ENCODE measurements at regions not wholly inside any gene's neighbourhood (a gene's known extent, or its start where the extent isn't known, plus 50 kb on each side); places are given as distances from the start of the nearest gene placed in this dataset.

DNA sequence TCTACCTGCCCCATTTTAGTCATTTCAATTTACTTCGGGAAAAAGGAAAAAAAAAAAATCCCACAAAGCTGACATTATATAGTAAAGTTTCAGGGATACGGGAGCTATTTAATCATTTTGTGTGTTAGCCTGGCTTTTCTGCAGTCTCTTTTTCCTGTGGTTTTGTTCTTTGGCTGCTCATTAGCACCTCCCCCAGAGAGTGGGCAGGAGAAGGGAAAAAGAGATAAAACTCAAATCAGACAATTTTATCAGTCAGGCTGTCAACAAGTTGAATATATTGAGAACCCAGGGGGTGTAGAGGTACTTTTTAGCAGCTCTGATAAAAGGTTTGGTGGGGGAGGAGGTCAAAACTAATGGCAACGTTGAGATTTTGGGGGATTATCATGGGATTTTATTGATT, 559.0 kb upstream of the PSMD7 start:
- no peak for DNase-seq

GRCh38 chr16:73735954-73736353, 560.7 kb upstream of the PSMD7 start:
- DNase-seq: no peak

DNA sequence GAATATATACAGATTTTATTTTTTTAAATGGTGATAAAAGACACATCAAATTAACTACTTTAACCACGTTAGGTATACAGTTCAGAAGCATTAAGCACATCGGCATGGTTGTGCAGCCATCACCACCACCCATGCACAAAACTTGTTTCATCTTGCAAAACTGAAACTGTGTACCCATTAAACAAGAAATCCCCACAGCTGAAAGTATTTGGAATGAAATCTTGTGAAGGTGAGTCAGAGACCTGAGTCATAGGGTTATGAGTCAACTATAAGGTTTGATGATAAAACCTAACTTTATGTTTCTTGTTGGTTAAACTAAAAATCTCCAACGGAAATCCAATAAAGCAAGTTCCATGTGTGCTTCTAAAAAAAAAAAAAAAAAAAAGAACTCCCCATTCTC, 561.6 kb upstream of the PSMD7 start:
- DNase-seq: no peak

DNA sequence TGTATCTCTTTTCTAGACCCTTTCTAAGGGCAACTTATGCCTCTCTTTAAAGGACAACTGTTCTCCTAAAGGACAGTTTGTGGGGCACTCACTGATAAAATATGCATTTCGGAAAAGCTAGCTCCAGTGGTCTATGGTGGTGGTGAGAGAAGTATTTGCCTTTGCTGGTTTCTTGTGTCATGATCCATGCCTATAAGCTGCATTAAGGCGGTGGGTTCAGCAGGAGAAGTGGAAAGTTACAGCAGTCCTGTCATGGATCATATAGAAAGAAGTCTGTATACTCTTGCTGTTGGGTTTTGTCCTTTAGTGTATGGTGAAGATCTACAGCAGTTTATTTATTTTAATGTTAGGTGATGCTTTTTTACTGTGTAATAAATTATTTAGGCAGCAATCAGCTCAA, 563.9 kb upstream of the PSMD7 start:
- no peak for DNase-seq

DNA sequence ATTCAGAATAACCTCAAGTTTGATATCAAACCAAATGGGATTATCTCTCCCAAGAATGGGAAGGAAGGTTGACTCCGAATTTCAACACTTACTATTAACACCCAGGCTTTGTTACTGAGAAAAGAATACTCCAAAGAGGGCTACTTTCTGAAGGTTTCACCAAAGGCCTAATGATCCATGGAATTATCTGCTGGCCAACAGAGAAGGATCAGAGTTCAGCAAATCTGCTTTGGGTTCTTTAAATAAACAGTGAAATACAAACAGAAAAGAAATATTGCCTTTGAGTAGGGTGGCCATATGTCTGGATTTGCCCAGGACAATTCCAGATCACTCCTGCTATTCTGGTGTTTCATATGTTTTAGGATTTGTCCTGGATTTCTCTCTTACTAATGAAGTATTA, 564.5 kb upstream of the PSMD7 start:
- DNase-seq: no peak

DNA sequence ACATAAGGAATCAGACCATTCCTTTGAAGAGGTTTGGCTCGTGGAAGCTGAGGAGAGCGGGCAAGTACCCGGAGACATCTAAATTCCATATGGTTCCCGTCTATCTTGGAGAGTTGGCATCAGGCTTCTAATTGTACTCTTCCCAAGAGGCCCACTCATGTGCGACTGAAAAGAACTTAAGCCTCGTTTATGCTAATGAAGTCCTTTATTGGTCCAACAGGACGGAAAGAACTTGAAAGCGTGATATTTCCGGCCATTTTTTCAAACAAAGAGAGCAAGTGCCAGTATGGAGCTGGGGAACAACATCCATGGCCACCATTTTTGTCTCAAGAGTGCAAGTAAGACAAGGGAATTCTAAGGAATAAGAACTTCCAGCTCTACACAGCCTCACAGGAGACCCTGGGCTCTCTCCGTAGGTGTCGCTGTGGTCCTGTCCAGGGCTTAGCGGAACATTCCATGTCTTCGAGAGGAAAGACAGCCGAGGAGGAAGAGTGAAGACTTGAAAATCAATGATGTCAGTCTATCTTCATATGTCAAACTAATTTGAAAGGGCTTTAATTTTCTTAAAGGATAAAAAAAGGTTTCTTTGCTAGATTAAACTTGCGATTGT, 566.0 kb upstream of the PSMD7 start:
- DNase-seq: no peak

DNA sequence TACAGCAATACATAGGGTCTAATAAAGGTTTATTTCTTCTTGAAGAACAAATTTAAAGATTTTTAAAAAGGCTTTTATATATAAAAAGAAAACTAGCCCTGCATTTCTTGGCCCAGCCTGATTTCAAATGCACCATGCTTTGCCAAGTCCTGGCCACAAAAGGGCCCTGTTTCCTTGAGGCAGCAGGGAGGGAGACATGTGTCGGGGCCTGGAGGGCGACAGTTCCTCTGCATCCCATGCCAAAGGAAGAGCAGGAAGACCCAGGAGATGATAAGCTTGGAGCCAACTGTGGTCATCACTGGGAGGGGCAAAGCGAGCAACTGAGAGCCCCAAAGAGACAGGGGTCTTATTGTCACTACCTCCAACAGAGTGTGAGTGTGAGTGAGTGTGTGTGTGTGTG, 571.5 kb upstream of the PSMD7 start:
- no peak for DNase-seq

DNA sequence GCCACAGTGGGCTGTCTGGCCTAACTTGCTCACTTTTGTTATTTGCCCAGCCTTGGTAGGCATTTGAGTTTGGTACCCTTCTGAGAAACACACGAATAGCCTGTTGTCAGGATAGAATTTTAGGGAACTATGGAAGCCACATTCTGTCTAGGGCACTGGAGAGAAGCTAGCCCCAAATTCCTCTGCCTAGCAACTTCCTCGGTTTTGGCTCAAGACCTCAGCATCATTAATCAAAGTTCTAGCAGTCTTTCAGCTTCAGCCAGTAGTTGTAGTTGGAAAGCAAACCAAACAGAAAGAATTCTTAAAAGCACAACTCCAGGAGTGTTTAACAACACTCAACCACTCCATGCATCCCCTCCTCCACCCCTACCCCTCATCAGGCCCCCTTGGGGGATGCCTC, 572.1 kb upstream of the PSMD7 start:
- no peak for DNase-seq

GRCh38 chr16:73717266-73717974, 579.2 kb upstream of the PSMD7 start:
- DNase-seq: no peak

DNA sequence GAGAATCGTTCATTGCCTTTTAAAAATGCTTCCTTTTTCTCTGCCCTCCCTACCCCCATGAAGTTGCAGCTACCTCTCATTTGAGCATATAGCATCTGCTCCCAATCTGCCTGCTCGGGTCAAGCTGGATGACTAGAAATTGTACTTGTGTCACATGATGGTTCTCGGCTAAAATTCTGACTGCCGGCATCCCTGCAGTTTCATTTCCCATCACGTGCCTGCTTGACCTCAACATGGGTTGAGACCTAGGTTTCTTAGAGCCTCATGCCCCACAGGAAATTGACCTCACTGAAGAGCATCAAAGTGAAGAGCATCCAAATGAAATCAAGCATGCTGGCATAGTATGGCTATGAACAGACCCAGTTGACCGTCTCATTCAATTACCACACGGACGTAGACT, 581.6 kb upstream of the PSMD7 start:
- DNase-seq: no peak

GRCh38 chr16:73713778-73714495, 582.7 kb upstream of the PSMD7 start:
- DNase-seq: no peak

DNA sequence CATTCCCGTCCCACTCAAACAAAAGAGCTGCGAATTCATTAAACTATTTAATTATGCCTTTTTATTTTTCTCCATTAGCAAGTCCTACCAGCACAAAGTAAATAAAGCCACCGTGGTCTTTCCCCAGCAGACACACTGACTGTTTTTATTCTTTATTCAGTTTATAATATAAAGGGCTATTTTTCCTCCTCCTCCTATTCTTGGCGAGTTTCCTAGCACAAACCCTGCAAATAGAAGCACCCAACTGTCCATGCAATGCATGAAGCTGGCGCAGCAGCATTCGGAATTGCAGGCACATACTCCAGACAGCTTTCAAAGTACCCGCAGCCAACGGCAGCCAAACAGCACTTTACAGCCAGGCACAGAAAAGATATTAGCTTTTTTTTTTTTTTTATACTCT, 583.4 kb upstream of the PSMD7 start:
- DNase-seq: no peak

- no peak for DNase-seq
These were observed 585.1 kb upstream of the PSMD7 start for GRCh38 chr16:73711406-73712080.

GRCh38 chr16:73710526-73710925, 586.1 kb upstream of the PSMD7 start:
- DNase-seq: no peak

GRCh38 chr16:73707863-73708262, 588.8 kb upstream of the PSMD7 start:
- no peak for DNase-seq

GRCh38 chr16:73703891-73704290, 592.7 kb upstream of the PSMD7 start:
- no peak for DNase-seq

DNA sequence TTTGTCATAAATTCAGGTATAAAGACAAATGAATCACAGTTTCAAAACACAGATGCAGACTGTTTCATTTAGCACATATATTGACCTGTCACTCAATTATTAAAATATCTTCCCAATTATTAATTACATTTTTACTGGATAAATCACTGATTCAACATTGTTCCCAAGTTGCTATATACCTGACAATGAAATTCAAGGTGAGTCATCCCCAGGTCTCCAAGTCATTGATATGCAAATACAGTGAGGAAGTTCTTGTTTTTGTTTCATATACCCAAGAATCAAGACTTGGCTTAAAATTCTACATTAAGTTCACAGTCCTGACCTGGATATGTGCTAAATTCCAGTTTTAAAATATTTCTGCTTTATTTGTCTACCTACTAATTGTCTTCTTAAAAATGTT, 599.3 kb upstream of the PSMD7 start:
- no peak for DNase-seq

DNA sequence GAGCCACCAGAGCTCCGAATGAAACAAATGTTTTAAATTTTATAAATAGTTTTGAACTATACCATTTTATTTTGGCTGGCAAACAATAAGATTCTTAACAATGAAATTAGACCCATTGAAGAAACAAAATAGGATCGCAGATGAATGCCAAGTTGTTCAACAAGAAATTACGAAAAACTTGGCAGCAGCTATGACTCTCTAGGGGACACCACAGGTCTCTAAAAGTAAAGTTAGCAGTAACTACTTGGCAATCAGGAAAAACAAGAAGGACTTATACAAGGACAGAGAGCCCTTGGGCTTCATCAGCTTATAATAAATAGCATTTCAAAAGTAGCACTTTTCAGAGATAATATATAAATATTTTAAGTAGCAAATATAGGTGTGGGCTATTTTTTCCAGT, 603.8 kb upstream of the PSMD7 start:
- no peak for DNase-seq

- DNase-seq: no peak
These were observed 612.8 kb upstream of the PSMD7 start for GRCh38 chr16:73683804-73684203.

GRCh38 chr16:73672135-73672534, 624.2 kb upstream of the ZFHX3 start:
- no peak for DNase-seq

DNA sequence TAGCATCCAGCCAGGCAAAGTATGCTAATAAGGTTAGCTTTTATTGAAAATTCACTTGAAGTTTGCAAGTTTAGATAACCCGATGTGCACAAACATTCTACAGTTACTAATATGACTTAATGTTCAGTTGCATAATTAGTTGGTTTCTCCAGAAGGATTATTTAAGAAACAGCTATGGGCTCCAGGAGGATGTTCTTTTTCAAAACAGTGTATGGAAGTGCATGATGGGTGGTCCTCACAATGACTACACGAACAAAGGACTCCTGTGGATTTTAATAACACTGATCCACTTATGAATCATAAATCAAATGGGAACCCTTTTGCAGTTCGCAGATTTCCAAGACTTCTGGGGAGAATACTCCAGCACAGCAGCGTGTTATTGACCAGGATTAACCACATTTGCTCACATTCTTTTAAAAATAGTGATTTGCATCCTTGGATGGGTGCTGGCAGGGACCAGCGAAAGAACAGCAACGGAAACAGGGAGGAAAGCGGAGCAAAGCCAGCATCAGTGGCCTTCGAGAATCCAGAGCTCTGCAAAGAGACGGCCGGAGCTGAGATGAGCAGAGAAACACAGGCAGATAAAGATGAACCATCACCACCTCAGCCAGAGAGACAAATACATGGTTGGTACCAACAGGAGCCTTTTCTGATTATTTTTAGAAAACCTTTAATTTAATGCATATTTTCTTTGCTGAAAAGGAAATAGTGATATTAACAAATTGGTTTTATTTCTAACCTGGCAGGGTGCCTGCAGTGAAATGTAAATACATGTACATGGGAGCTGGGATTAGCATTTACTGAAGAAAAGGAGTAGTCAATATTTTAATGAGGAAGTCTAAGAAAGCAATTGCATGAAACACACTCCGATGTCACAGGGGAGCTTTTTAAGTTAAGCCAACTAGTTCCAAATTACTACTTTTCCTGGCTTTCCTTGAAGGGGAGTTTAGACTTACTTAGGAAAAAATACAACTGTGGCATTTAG, 623.2 kb upstream of the ZFHX3 start:
- DNase-seq: no peak

GRCh38 chr16:73669535-73670274, 621.8 kb upstream of the ZFHX3 start:
- DNase-seq: no peak

Data from NCI-H1048 (cell line).